CD14-positive monocyte (primary cell): ENCODE measurements at regions not wholly inside any gene's neighbourhood (a gene's known extent, or its start where the extent isn't known, plus 50 kb on each side); places are given as distances from the start of the nearest gene placed in this dataset.

Experiments
- DNase-seq, 3 donors: peaks; one replicate each; pipeline ENCODE4 v3.0.0-alpha.2; 2011 to 2022
- H2AFZ ChIP-seq: 2 replicates; pipeline ENCODE4 v1.6.0; 2012; ENCODE audit warnings: mild to moderate bottlenecking, low read depth, low read length, inconsistent platforms; ENCODE audit not compliant: insufficient read depth, poor library complexity, severe bottlenecking
- H3K27ac ChIP-seq, 2 donors: 1 replicate in 1 of 2; 2 replicates in 1 of 2; pipeline ENCODE4 v1.5.1; 2012 to 2013; ENCODE audit warnings: low read length in 2 of 2, control low read depth in 1 of 2, inconsistent platforms in 1 of 2, low read depth in 1 of 2, mild to moderate bottlenecking in 1 of 2
- H3K27me3 ChIP-seq, 2 donors: one replicate each; pipeline versions ENCODE4 v1.6.0 to v1.6.1; 2011 to 2013; ENCODE audit warnings: low read length in 2 of 2; ENCODE audit not compliant: control insufficient read depth in 2 of 2, insufficient read depth in 2 of 2
- H3K36me3 ChIP-seq, 2 donors: replicated peaks in 1 of 2; 1 replicate in 1 of 2; 2 replicates in 1 of 2; pipeline versions ENCODE4 v1.5.1 to v1.6.1; 2012 to 2013; ENCODE audit warnings: low read length in 2 of 2, control low read depth in 1 of 2, inconsistent platforms in 1 of 2, mild to moderate bottlenecking in 1 of 2; ENCODE audit not compliant: insufficient read depth in 2 of 2, control insufficient read depth in 1 of 2
- H3K4me1 ChIP-seq, 2 donors: 1 replicate in 1 of 2; 2 replicates in 1 of 2; pipeline versions ENCODE4 v1.5.1 to v1.6.1; 2012 to 2013; ENCODE audit warnings: low read length in 2 of 2, control low read depth in 1 of 2, inconsistent platforms in 1 of 2, mild to moderate bottlenecking in 1 of 2, moderate library complexity in 1 of 2; ENCODE audit not compliant: insufficient read depth in 2 of 2, control insufficient read depth in 1 of 2
- H3K4me2 ChIP-seq: replicated peaks from 2 replicates; pipeline ENCODE3; 2012; ENCODE audit warnings: low read length, moderate library complexity, mild to moderate bottlenecking; ENCODE audit not compliant: poor library complexity, severe bottlenecking; ENCODE audit errors: extremely low read depth
- H3K4me3 ChIP-seq, 3 experiments: fragments of 200-600 bp in 1 of 3; sonication (generic) in 1 of 3; replicated peaks in 1 of 3; 1 replicate in 2 of 3; 2 replicates in 1 of 3; pipeline ENCODE4 v1.5.1; 2011 to 2013; ENCODE audit warnings: low read length in 3 of 3, mild to moderate bottlenecking in 3 of 3, control low read depth in 2 of 3, low read depth in 2 of 3, inconsistent platforms in 1 of 3, moderate library complexity in 1 of 3
- H3K79me2 ChIP-seq: 2 replicates; pipeline ENCODE4 v1.6.0; 2012; ENCODE audit warnings: mild to moderate bottlenecking, control low read depth, inconsistent platforms, low read length, moderate library complexity; ENCODE audit not compliant: insufficient read depth
- H3K9ac ChIP-seq: 2 replicates; pipeline ENCODE4 v1.6.0; 2017; ENCODE audit warnings: low read length, mild to moderate bottlenecking; ENCODE audit not compliant: insufficient read depth, poor library complexity, severe bottlenecking
- H3K9me3 ChIP-seq, 2 donors: replicated peaks in 1 of 2; 1 replicate in 1 of 2; 2 replicates in 1 of 2; pipeline versions ENCODE4 v1.5.1 to v1.6.1; 2012 to 2013; ENCODE audit warnings: low read length in 2 of 2, control low read depth in 1 of 2; ENCODE audit not compliant: control insufficient read depth in 1 of 2, insufficient read depth in 1 of 2
- H4K20me1 ChIP-seq: 2 replicates; pipeline ENCODE4 v1.6.0; 2012; ENCODE audit warnings: mild to moderate bottlenecking, low read length, control low read depth, moderate library complexity; ENCODE audit not compliant: insufficient read depth
- H3K27ac Mint-ChIP-seq, 7 donors: one replicate each; pipeline ENCODE4 v1.8.0; 2020; ENCODE audit warnings: mild to moderate bottlenecking in 7 of 7, mixed read lengths in 7 of 7, moderate library complexity in 6 of 7, inconsistent platforms in 2 of 7
- H3K27me3 Mint-ChIP-seq, 3 donors: one replicate each; pipeline ENCODE4 v1.8.0; 2021 to 2022; ENCODE audit warnings: low read depth in 3 of 3, mild to moderate bottlenecking in 3 of 3, mixed read lengths in 3 of 3, moderate library complexity in 3 of 3, inconsistent platforms in 1 of 3
- H3K36me3 Mint-ChIP-seq, 2 donors: one replicate each; pipeline ENCODE4 v1.8.0; 2020; ENCODE audit warnings: mixed read lengths in 2 of 2, inconsistent platforms in 1 of 2, mild to moderate bottlenecking in 1 of 2
- H3K4me1 Mint-ChIP-seq: one replicate; pipeline ENCODE4 v1.8.0; 2020; ENCODE audit warnings: mild to moderate bottlenecking, mixed read lengths
- H3K4me3 Mint-ChIP-seq, 2 donors: one replicate each; pipeline ENCODE4 v1.8.0; 2020; ENCODE audit warnings: mild to moderate bottlenecking in 2 of 2, mixed read lengths in 2 of 2, moderate library complexity in 1 of 2
- H3K9me3 Mint-ChIP-seq, 7 donors: one replicate each; pipeline ENCODE4 v1.8.0; 2020 to 2022; ENCODE audit warnings: mixed read lengths in 7 of 7, mild to moderate bottlenecking in 6 of 7, moderate library complexity in 6 of 7, inconsistent platforms in 2 of 7
- WGBS: methylation state at CpG from one replicate; pipeline ENCODE4 v1.1.5; 2013; ENCODE audit warnings: missing lambda C conversion rate; ENCODE audit not compliant: insufficient coverage; 5-methylcytosine and 5-hydroxymethylcytosine counted together
- intact Hi-C, 2 donors: fragments of 100-400 bp; cut with micrococcal nuclease; formaldehyde crosslinking; loops; one replicate each; pipeline versions ENCODE4 v1.15.0 to v1.15.1; 2023
- TF ChIP-seq, protein P1 (sequence below): fragments of 200-600 bp; IDR thresholded peaks from one replicate; pipeline ENCODE4 v1.8.0; 2022; ENCODE audit warnings: antibody characterized with exemption, mild to moderate bottlenecking

DNA sequence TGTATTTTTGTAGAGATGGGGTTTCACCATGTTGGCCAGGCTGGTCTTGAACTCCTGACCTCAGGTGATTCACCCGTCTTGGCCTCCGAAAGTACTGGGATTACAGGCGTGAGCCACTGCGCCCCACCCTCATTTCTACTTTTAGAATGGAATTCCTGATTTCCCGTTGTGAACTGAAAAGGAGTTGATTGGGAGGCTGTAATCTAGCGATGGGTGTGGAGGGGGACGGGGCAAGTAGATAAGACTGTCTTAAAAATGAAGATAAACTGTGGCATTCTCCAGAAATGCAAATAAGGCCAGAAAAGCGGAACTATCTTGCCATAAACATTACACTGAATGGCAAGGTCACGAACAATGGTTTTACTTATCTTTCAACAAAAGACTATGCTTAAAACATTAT is 135.4 kb downstream of the TRIB2 start:
- H3K27me3 ChIP-seq = peaks cover 0 to 4% of the 10 kb centered on the region in 2 donors
- no peaks in the 10 kb centered on the region for H3K36me3 Mint-ChIP-seq
- H4K20me1 ChIP-seq = no peaks in the 10 kb centered on the region
- peaks cover 4 to 16% (median 14%) of the 10 kb centered on the region in 3 donors for H3K27me3 Mint-ChIP-seq
- intact Hi-C loops = no loop called here
- no peaks in the 10 kb centered on the region for H3K36me3 ChIP-seq
- no peak overlapping the region for H3K27ac Mint-ChIP-seq
- peaks cover 0 to 12% (median 6%) of the 10 kb centered on the region in 7 donors for H3K9me3 Mint-ChIP-seq
- H3K79me2 ChIP-seq = no peaks in the 10 kb centered on the region
- H3K9me3 ChIP-seq = peaks cover 8 to 9% of the 10 kb centered on the region in 2 donors
- no peak overlapping the region for H3K4me2 ChIP-seq
- TF ChIP-seq, protein P1, sequence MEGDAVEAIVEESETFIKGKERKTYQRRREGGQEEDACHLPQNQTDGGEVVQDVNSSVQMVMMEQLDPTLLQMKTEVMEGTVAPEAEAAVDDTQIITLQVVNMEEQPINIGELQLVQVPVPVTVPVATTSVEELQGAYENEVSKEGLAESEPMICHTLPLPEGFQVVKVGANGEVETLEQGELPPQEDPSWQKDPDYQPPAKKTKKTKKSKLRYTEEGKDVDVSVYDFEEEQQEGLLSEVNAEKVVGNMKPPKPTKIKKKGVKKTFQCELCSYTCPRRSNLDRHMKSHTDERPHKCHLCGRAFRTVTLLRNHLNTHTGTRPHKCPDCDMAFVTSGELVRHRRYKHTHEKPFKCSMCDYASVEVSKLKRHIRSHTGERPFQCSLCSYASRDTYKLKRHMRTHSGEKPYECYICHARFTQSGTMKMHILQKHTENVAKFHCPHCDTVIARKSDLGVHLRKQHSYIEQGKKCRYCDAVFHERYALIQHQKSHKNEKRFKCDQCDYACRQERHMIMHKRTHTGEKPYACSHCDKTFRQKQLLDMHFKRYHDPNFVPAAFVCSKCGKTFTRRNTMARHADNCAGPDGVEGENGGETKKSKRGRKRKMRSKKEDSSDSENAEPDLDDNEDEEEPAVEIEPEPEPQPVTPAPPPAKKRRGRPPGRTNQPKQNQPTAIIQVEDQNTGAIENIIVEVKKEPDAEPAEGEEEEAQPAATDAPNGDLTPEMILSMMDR = no peak
- no peak overlapping the region for H3K9ac ChIP-seq
- no peak overlapping the region for H3K4me3 ChIP-seq
- WGBS = 80% methylated on average over 1 of the region's 9 CpGs
- peak overlapping the region in 1 of 2 donors; percentile 9 for H3K4me3 Mint-ChIP-seq
- DNase-seq = no peak
- no peaks in the 10 kb centered on the region for H3K4me1 Mint-ChIP-seq
- peaks cover 12 to 13% of the 10 kb centered on the region in 2 donors for H3K4me1 ChIP-seq
- no peak overlapping the region for H2AFZ ChIP-seq
- H3K27ac ChIP-seq = no peak overlapping the region

DNA sequence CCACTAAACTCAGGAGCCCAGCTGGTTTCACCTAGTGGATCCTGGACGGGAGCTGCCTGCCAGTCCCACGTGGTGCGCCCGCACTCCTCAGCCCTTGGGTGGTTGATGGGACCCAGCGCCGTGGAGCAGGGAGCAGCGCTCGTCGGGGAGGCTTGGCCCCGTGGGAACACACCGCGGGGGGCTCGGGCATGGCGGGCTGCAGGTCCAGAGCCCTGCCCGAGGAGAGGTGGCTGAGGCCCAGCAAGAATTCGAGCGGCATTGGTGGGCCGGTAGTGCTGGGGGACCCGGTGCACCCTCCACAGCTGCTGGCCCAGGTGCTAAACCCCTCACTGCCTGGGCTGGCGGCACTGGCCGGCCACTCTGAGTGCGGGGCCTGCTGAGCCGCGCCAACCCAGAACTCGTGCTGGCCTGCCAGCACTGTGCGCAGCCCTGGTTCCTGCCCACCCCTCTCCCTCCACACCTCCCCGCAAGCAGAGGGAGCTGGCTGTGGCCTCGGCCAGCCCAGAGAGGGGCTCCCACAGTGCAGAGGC is 137.3 kb downstream of the TRIB2 start:
- Histone ChIP-seq H3K4me1 (peaks cover 15 to 21% of the 10 kb centered on the region in 2 donors), H2AFZ (no peak overlapping the region), H3K27me3 (peaks cover 0 to 6% of the 10 kb centered on the region in 2 donors), H3K79me2 (no peaks in the 10 kb centered on the region), H3K9me3 (peaks cover 8 to 9% of the 10 kb centered on the region in 2 donors), H3K36me3 (no peaks in the 10 kb centered on the region), H3K4me3 (no peak overlapping the region), H3K9ac (no peak overlapping the region), H3K27ac (no peak overlapping the region), H4K20me1 (no peaks in the 10 kb centered on the region), H3K4me2 (no peak overlapping the region)
- intact Hi-C loops = no loop called here
- Mint-ChIP-seq H3K4me3 (no peak overlapping the region), H3K36me3 (no peaks in the 10 kb centered on the region), H3K4me1 (no peaks in the 10 kb centered on the region), H3K27me3 (peaks cover 2 to 13% (median 10%) of the 10 kb centered on the region in 3 donors), H3K27ac (no peak overlapping the region), H3K9me3 (peaks cover 0 to 12% (median 6%) of the 10 kb centered on the region in 7 donors)
- WGBS = 88% methylated on average over 25 of the region's 28 CpGs
- no peak for DNase-seq
- TF ChIP-seq, protein P1 = no peak
